Coronary artery (tissue), 2 donors: ENCODE measurements at regions not wholly inside any gene's neighbourhood (a gene's known extent, or its start where the extent isn't known, plus 50 kb on each side); places are given as distances from the start of the nearest gene placed in this dataset.

ENCODE experiments used
- DNase-seq: peaks from one replicate; pipeline ENCODE4 v3.0.0-alpha.2; 2017; ENCODE audit warnings: low spot score
- H3K27ac ChIP-seq, 2 donors: fragments of 200-600 bp; sonication (generic); one replicate each; pipeline ENCODE4 v1.5.1; 2016 to 2019
- H3K4me3 ChIP-seq: fragments of 200-600 bp; sonication (generic); 2 replicates; pipeline ENCODE4 v1.5.1; 2016; ENCODE audit warnings: mild to moderate bottlenecking, moderate library complexity
- CTCF ChIP-seq: fragments of 200-600 bp; sonication (generic); IDR thresholded peaks from one replicate; pipeline ENCODE4 v1.5.1; 2019; ENCODE audit warnings: antibody characterized with exemption

DNA sequence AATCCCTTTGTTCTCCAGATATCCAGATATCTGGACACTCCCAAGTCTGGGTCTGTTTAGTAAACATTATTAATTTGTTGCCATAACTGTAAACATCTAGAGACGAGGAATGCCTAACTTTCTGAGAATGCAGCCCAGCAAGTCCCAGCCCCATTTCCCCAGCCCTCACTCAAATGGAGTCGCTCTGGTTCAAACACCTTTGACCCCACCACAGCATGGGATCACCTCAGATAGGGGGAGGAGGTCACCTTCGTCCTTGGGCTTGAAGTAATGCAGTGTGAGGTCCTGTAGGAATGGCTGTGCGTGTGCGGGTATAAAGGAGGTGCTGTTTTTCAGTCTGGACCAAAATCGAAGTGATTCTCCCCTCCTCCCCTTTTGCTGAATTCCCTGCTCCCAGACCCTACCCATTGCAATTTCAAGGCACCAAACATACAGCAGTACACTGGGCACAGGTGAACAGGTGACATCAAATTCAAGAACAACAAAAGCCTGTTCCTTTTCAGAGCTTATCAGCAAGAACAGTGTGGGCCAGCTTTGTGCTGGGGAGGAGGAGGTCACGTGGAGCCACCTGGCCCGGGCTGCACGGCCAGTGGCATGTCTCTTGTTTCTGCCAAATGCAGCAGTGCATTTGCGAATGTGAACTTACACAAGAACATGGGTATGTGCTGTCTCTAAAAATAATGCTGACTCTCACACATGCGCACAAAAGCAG is 57.5 kb upstream of the TRPM1 start:
- TF ChIP-seq CTCF, result no peak
- DNase-seq, result no peak

GRCh38 chr15:31159837-31160236 is 58.3 kb upstream of the TRPM1 start:
- Histone ChIP-seq H3K4me3 (no peak overlapping the region), H3K27ac (no peak overlapping the region)
- DNase-seq, result no peak
- TF ChIP-seq CTCF, result no peak

More for the DNA sequence above, 57.5 kb upstream of the TRPM1 start:
- Histone ChIP-seq H3K4me3 (no peak overlapping the region), H3K27ac (no peak overlapping the region)

DNA sequence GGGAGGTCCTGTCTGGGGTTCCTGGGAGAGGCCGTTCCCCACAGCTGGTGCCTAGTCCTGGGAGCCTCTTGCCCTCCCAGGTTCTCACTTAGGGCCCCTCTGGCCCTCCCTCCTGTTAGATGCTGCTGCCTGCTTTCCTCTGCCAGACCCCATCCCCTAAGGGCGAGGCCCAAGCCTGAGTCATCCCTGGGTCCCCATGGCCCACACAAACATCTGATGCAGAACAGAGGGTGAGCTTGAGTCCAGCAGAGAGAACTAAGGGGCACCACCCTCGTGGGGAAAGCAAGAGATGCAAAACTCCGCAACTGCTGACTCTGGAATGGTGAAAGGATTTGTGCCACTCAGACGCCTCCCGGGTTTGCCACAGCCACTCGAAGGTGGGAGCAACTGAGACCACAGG is 58.8 kb upstream of the TRPM1 start:
- Histone ChIP-seq H3K4me3 (no peak overlapping the region), H3K27ac (no peak overlapping the region)
- no peak for DNase-seq
- TF ChIP-seq CTCF, result no peak

GRCh38 chr15:31160740-31161495 is 59.4 kb upstream of the TRPM1 start:
- H3K27ac ChIP-seq, result no peak overlapping the region

GRCh38 chr15:31161951-31162350 is 60.4 kb upstream of the TRPM1 start:
- H3K27ac ChIP-seq, result no peak overlapping the region

More at GRCh38 chr15:31160740-31161495, 59.4 kb upstream of the TRPM1 start:
- H3K4me3 ChIP-seq, result no peak overlapping the region
- TF ChIP-seq CTCF, result no peak
- DNase-seq, result no peak

DNA sequence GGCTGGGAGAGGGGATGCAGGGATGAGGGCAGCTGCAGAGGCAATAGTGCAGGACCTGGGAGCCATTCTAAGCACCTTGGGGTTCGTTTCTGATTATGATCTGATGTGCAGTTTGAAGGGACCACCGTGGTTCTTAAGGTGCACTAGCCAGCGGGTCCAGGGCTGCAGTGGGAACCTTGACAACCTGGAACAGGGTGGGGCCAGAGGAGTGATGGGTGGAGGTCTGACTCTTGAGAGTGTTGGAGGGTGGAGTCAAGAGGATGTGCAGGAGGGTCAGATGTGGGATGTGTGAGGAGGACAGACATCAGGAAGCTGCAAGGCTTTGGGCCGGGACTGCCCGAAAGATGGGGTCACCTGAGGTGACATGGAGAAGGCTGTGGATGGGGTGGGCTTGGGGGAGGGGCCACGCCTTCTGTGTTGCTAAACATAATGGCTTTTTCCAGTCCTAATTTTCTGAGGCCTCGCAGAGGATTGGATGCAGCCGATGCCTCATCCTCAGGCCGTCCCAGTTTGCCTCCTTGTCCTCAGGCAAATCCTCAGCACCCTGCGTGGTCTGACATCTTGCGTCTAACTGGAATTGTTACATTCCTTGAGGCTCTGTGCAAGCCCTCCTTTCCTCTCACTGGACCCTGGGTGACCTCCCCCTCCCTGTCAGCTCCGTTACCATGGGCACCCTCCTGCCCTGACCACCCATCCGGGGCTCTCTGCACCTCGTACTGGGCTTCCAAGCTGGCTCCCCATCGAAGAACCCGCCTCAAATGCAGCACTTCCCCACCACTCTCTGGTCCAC is 61.4 kb upstream of the TRPM1 start:
- DNase-seq, result no peak
- no peak for TF ChIP-seq CTCF
- no peak overlapping the region for H3K27ac ChIP-seq
- H3K4me3 ChIP-seq, result no peak overlapping the region

More at GRCh38 chr15:31161951-31162350, 60.4 kb upstream of the TRPM1 start:
- no peak overlapping the region for H3K4me3 ChIP-seq
- DNase-seq, result no peak
- TF ChIP-seq CTCF, result no peak
